Rectal smooth muscle tissue (tissue), 1 donor: ENCODE measurements at regions not wholly inside any gene's neighbourhood (a gene's known extent, or its start where the extent isn't known, plus 50 kb on each side); places are given as distances from the start of the nearest gene placed in this dataset.
"Not testable (repeated sequence)": the region's sequence is repeated elsewhere in the genome, so short reads cannot be mapped to it uniquely, and the experiment has no call there.

ENCODE experiments used
- H3K27ac ChIP-seq: one replicate; pipeline ENCODE4 v1.7.0; 2013; ENCODE audit warnings: low read depth, low read length, inconsistent platforms
- H3K27me3 ChIP-seq: one replicate; pipeline ENCODE4 v1.7.0; 2013; ENCODE audit warnings: low read length; ENCODE audit not compliant: control insufficient read depth, insufficient read depth
- H3K36me3 ChIP-seq: one replicate; pipeline ENCODE4 v1.7.0; 2013; ENCODE audit warnings: low read length; ENCODE audit not compliant: control insufficient read depth, insufficient read depth
- H3K4me1 ChIP-seq: one replicate; pipeline ENCODE4 v1.7.0; 2013; ENCODE audit warnings: low read length; ENCODE audit not compliant: control insufficient read depth, insufficient read depth
- H3K4me3 ChIP-seq: one replicate; pipeline ENCODE4 v1.7.0; 2013; ENCODE audit warnings: low read length
- H3K9ac ChIP-seq: one replicate; pipeline ENCODE4 v1.7.0; 2013; ENCODE audit warnings: low read length

GRCh38 chrX:773292-774025 lies 142.9 kb downstream of the SHOX start:
- H3K4me3 ChIP-seq, result no peak overlapping the region
- H3K27me3 ChIP-seq, result no peaks in the 10 kb centered on the region
- H3K36me3 ChIP-seq, result no peaks in the 10 kb centered on the region
- no peaks in the 10 kb centered on the region for H3K4me1 ChIP-seq
- H3K9ac ChIP-seq, result no peak overlapping the region
- no peak overlapping the region for H3K27ac ChIP-seq

- no peaks in the 10 kb centered on the region for H3K36me3 ChIP-seq
- H3K4me1 ChIP-seq, result no peaks in the 10 kb centered on the region
- H3K27me3 ChIP-seq, result no peaks in the 10 kb centered on the region
Measured at GRCh38 chrX:771536-771935, 140.9 kb downstream of the SHOX start.

GRCh38 chrX:769796-770195 lies 139.2 kb downstream of the SHOX start:
- H3K36me3 ChIP-seq, result no peaks in the 10 kb centered on the region
- H3K4me1 ChIP-seq, result no peaks in the 10 kb centered on the region
- H3K4me3 ChIP-seq, result no peak overlapping the region
- H3K27ac ChIP-seq, result no peak overlapping the region
- no peak overlapping the region for H3K9ac ChIP-seq
- no peaks in the 10 kb centered on the region for H3K27me3 ChIP-seq

More at GRCh38 chrX:771536-771935, 140.9 kb downstream of the SHOX start:
- Histone ChIP-seq H3K9ac (no peak overlapping the region), H3K27ac (no peak overlapping the region), H3K4me3 (no peak overlapping the region)

- Histone ChIP-seq H3K9ac (no peak overlapping the region), H3K27me3 (no peaks in the 10 kb centered on the region), H3K27ac (no peak overlapping the region), H3K4me3 (no peak overlapping the region), H3K4me1 (no peaks in the 10 kb centered on the region), H3K36me3 (no peaks in the 10 kb centered on the region)
Measured at GRCh38 chrX:768596-768995, 138.0 kb downstream of the SHOX start.

- Histone ChIP-seq H3K9ac (no peak overlapping the region), H3K27me3 (no peaks in the 10 kb centered on the region), H3K4me1 (no peaks in the 10 kb centered on the region), H3K27ac (no peak overlapping the region), H3K36me3 (no peaks in the 10 kb centered on the region), H3K4me3 (no peak overlapping the region)
Measured at GRCh38 chrX:758917-759316, 128.3 kb downstream of the SHOX start.

GRCh38 chrX:750812-751211 lies 120.2 kb downstream of the SHOX start:
- H3K27ac ChIP-seq, result no peak overlapping the region
- no peaks in the 10 kb centered on the region for H3K4me1 ChIP-seq
- H3K27me3 ChIP-seq, result no peaks in the 10 kb centered on the region
- H3K36me3 ChIP-seq, result no peaks in the 10 kb centered on the region
- H3K4me3 ChIP-seq, result no peak overlapping the region
- no peak overlapping the region for H3K9ac ChIP-seq

- no peak overlapping the region for H3K27ac ChIP-seq
- H3K36me3 ChIP-seq, result no peaks in the 10 kb centered on the region
- no peak overlapping the region for H3K4me3 ChIP-seq
- no peak overlapping the region for H3K9ac ChIP-seq
- H3K27me3 ChIP-seq, result no peaks in the 10 kb centered on the region
- H3K4me1 ChIP-seq, result no peaks in the 10 kb centered on the region
Measured at GRCh38 chrX:750263-750662, 119.7 kb downstream of the SHOX start.

- Histone ChIP-seq H3K27me3 (no peaks in the 10 kb centered on the region), H3K9ac (no peak overlapping the region), H3K4me3 (no peak overlapping the region), H3K36me3 (no peaks in the 10 kb centered on the region), H3K4me1 (no peaks in the 10 kb centered on the region), H3K27ac (no peak overlapping the region)
Measured at GRCh38 chrX:747176-747575, 116.6 kb downstream of the SHOX start.

- no peaks in the 10 kb centered on the region for H3K4me1 ChIP-seq
- no peaks in the 10 kb centered on the region for H3K36me3 ChIP-seq
- H3K9ac ChIP-seq, result no peak overlapping the region
- no peaks in the 10 kb centered on the region for H3K27me3 ChIP-seq
- no peak overlapping the region for H3K4me3 ChIP-seq
- no peak overlapping the region for H3K27ac ChIP-seq
Measured at GRCh38 chrX:739611-740010, 109.0 kb downstream of the SHOX start.

- not testable (repeated sequence) for H3K9ac ChIP-seq, H3K4me3 ChIP-seq, H3K4me1 ChIP-seq, H3K36me3 ChIP-seq, H3K27ac ChIP-seq, H3K27me3 ChIP-seq
Measured at GRCh38 chrX:737021-737420, 106.4 kb downstream of the SHOX start.

- H3K27me3 ChIP-seq, result no peaks in the 10 kb centered on the region
- no peaks in the 10 kb centered on the region for H3K4me1 ChIP-seq
- no peaks in the 10 kb centered on the region for H3K36me3 ChIP-seq
- no peak overlapping the region for H3K9ac ChIP-seq
- H3K27ac ChIP-seq, result no peak overlapping the region
- H3K4me3 ChIP-seq, result no peak overlapping the region
Measured at GRCh38 chrX:734362-734761, 103.8 kb downstream of the SHOX start.

GRCh38 chrX:733961-734360 lies 103.4 kb downstream of the SHOX start:
- no peaks in the 10 kb centered on the region for H3K36me3 ChIP-seq
- H3K27me3 ChIP-seq, result no peaks in the 10 kb centered on the region
- no peak overlapping the region for H3K9ac ChIP-seq
- H3K4me3 ChIP-seq, result no peak overlapping the region
- no peaks in the 10 kb centered on the region for H3K4me1 ChIP-seq
- no peak overlapping the region for H3K27ac ChIP-seq

- Histone ChIP-seq H3K27ac (no peak overlapping the region), H3K9ac (no peak overlapping the region), H3K36me3 (no peaks in the 10 kb centered on the region), H3K27me3 (no peaks in the 10 kb centered on the region), H3K4me3 (no peak overlapping the region), H3K4me1 (no peaks in the 10 kb centered on the region)
Measured at GRCh38 chrX:729583-730409, 99.2 kb downstream of the SHOX start.
